ENCODE measurements at regions not wholly inside any gene's neighbourhood (a gene's known extent, or its start where the extent isn't known, plus 50 kb on each side); places are given as distances from the start of the nearest gene placed in this dataset.

- TF ChIP-seq GABPA (IDR thresholded peaks at IDR 0.05; ENCODE audit: low read depth) = no peak
- no peak for TF ChIP-seq POLR2AphosphoS5 (IDR thresholded peaks at IDR 0.05; ENCODE audit: low read depth)
- TF ChIP-seq, protein P1, sequence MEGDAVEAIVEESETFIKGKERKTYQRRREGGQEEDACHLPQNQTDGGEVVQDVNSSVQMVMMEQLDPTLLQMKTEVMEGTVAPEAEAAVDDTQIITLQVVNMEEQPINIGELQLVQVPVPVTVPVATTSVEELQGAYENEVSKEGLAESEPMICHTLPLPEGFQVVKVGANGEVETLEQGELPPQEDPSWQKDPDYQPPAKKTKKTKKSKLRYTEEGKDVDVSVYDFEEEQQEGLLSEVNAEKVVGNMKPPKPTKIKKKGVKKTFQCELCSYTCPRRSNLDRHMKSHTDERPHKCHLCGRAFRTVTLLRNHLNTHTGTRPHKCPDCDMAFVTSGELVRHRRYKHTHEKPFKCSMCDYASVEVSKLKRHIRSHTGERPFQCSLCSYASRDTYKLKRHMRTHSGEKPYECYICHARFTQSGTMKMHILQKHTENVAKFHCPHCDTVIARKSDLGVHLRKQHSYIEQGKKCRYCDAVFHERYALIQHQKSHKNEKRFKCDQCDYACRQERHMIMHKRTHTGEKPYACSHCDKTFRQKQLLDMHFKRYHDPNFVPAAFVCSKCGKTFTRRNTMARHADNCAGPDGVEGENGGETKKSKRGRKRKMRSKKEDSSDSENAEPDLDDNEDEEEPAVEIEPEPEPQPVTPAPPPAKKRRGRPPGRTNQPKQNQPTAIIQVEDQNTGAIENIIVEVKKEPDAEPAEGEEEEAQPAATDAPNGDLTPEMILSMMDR (IDR thresholded peaks at IDR 0.05; ENCODE audit: insufficient read depth, low read length) = no peak
- no peak for TF ChIP-seq SPI1 (IDR thresholded peaks at IDR 0.05; ENCODE audit: borderline replicate concordance, low read depth)
Measured at GRCh38 chr16:65453646-65454045, 331.8 kb upstream of the CDH11 start.
